Panc1 (cell line): ENCODE measurements at regions not wholly inside any gene's neighbourhood (a gene's known extent, or its start where the extent isn't known, plus 50 kb on each side); places are given as distances from the start of the nearest gene placed in this dataset.

Source experiments
- ATAC-seq: fragments of 200-7000 bp; cut with Tn5 transposase; 2 replicates; pipeline ENCODE4 v1.9.1; 2020; ENCODE audit warnings: mild to moderate bottlenecking, moderate library complexity
- BruUV-seq: library from RNA; stranded (reverse); fragments of 400-500 nt; replicated peaks from 2 replicates; lab custom pipeline; 2021; lab: Mats Ljungman, UMichigan
- CTCF ChIA-PET: fragments of 300-600 bp; sonication (Branson Sonifier 250); formaldehyde crosslinking; loops from one replicate; lab custom pipeline; 2022; ENCODE audit warnings: antibody characterized with exemption; lab: Charles Lee
- POLR2A ChIA-PET: fragments of 300-600 bp; sonication (Branson Sonifier 250); formaldehyde crosslinking; loops from one replicate; lab custom pipeline; 2022; ENCODE audit warnings: antibody characterized with exemption; lab: Charles Lee
- DNase-seq: peaks from one replicate; pipeline ENCODE4 v3.0.0-alpha.2; 2010; ENCODE audit warnings: low read depth, low spot score
- H3K27ac ChIP-seq: 2 replicates; pipeline ENCODE4 v1.5.1; 2011; ENCODE audit warnings: mild to moderate bottlenecking, low read length, inconsistent platforms
- H3K27me3 ChIP-seq: fragments of 200-500 bp; sonication (Bioruptor generic); 2 replicates; pipeline ENCODE4 v1.6.0; 2014; ENCODE audit warnings: low read length, inconsistent platforms; ENCODE audit not compliant: control insufficient read depth, insufficient read depth
- H3K36me3 ChIP-seq: fragments of 200-500 bp; sonication (Bioruptor generic); 2 replicates; pipeline ENCODE4 v1.5.1; 2014; ENCODE audit warnings: inconsistent platforms, mild to moderate bottlenecking, low read length, moderate library complexity; ENCODE audit not compliant: control insufficient read depth, insufficient read depth
- H3K4me1 ChIP-seq: 2 replicates; pipeline ENCODE4 v1.5.1; 2011; ENCODE audit warnings: inconsistent platforms, mild to moderate bottlenecking, low read length, moderate library complexity; ENCODE audit not compliant: control insufficient read depth, insufficient read depth
- H3K4me3 ChIP-seq, 2 experiments: 2 replicates each; pipeline ENCODE4 v1.5.1; 2011 to 2012; ENCODE audit warnings: low read depth in 2 of 2, low read length in 2 of 2, mild to moderate bottlenecking in 2 of 2, inconsistent platforms in 1 of 2, moderate library complexity in 1 of 2
- H3K9me3 ChIP-seq: fragments of 200-500 bp; sonication (Bioruptor generic); 2 replicates; pipeline ENCODE4 v1.5.1; 2014; ENCODE audit warnings: low read depth, mild to moderate bottlenecking, inconsistent platforms, low read length, moderate library complexity; ENCODE audit not compliant: control insufficient read depth, insufficient read depth
- POLR2AphosphoS5 ChIP-seq: IDR thresholded peaks from 2 replicates; pipeline ENCODE4 v1.6.1; 2012; ENCODE audit warnings: mild to moderate bottlenecking, low read depth, low read length, moderate library complexity
- SIN3A ChIP-seq: IDR thresholded peaks from 2 replicates; pipeline ENCODE4 v1.6.1; 2012; ENCODE audit warnings: low read depth, mild to moderate bottlenecking, low read length, moderate library complexity, borderline replicate concordance; ENCODE audit not compliant: insufficient read depth
- TCF7L2 ChIP-seq: IDR thresholded peaks from 2 replicates; pipeline ENCODE4 v1.6.1; 2011; ENCODE audit warnings: mild to moderate bottlenecking, low read depth, low read length, inconsistent platforms
- in situ Hi-C: cut with HindIII; loops from 2 replicates; pipeline ENCODE4 v1.10.0; 2016; ENCODE audit warnings: low sequenced_read_pairs, low pct_unique_long_range_greater_than_20kb
- intact Hi-C: fragments of 100-400 bp; cut with micrococcal nuclease; formaldehyde crosslinking; loops from one replicate; pipeline ENCODE4 v1.10.0; 2022; ENCODE audit not compliant: unreplicated experiment
- TF ChIP-seq, protein P1 (sequence below), 2 experiments: IDR thresholded peaks; 2 replicates each; pipeline ENCODE4 v1.6.1; 2011 to 2012; ENCODE audit warnings: low read depth in 2 of 2, control low read depth in 1 of 2, low read length in 1 of 2, mild to moderate bottlenecking in 1 of 2, moderate library complexity in 1 of 2; ENCODE audit not compliant: insufficient read depth in 1 of 2

DNA sequence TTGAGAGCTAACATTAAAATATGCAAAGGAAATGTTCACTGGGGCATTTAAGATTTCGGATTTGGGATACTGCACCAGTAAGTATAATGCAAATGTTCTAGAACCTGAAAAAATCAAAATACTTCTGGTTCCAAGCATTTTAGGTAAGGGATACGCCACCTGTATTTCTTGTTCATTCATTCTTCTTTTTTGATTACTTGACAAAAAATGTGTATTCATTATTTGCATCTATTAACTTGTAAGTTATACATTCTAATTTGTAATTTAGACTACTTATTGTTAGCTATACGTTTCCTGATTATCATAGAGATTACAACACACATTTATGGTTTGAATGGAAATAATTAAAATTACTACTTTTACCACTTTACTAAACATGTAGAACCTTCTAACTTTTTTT is 486.9 kb downstream of the SOX5 start:
- H3K27ac ChIP-seq: no peak overlapping the region
- BruUV-seq: no TSS peak
- ChIA-PET POLR2A (no interaction called here), CTCF (no interaction called here)
- H3K36me3 ChIP-seq: no peaks in the 10 kb centered on the region
- DNase-seq (no peak), ATAC-seq (no peak)
- H3K4me1 ChIP-seq: no peaks in the 10 kb centered on the region
- no peak overlapping the region for H3K4me3 ChIP-seq
- intact Hi-C loops (no loop called here), in situ Hi-C loops (no loop called here)
- TF ChIP-seq SIN3A (no peak), POLR2AphosphoS5 (no peak), TCF7L2 (no peak)
- no peaks in the 10 kb centered on the region for H3K9me3 ChIP-seq
- no peaks in the 10 kb centered on the region for H3K27me3 ChIP-seq

DNA sequence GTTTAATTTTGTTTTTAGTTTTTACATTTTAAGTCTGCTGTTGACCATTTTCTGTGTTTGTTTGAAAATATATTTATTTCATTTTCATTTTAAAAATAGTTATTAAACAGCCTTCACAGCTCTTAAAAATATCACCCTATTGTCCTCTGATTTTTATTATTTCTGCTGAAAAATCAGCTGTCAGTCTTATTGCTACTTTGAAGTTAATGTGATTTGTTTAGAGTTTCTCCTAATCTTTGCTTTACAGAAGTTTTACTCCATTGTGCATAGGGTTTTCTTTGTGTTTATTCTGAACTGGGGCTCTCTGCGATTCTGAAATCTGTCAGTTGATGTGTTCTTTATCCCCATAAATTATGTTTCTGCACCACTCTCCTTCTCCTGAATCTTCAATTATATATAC is 486.3 kb downstream of the SOX5 start:
- in situ Hi-C loops: no loop called here
- Histone ChIP-seq H3K9me3 (no peaks in the 10 kb centered on the region), H3K27ac (no peak overlapping the region), H3K4me3 (no peak overlapping the region), H3K36me3 (no peaks in the 10 kb centered on the region), H3K27me3 (no peaks in the 10 kb centered on the region), H3K4me1 (no peaks in the 10 kb centered on the region)
- ATAC-seq: no peak
- TF ChIP-seq, protein P1, sequence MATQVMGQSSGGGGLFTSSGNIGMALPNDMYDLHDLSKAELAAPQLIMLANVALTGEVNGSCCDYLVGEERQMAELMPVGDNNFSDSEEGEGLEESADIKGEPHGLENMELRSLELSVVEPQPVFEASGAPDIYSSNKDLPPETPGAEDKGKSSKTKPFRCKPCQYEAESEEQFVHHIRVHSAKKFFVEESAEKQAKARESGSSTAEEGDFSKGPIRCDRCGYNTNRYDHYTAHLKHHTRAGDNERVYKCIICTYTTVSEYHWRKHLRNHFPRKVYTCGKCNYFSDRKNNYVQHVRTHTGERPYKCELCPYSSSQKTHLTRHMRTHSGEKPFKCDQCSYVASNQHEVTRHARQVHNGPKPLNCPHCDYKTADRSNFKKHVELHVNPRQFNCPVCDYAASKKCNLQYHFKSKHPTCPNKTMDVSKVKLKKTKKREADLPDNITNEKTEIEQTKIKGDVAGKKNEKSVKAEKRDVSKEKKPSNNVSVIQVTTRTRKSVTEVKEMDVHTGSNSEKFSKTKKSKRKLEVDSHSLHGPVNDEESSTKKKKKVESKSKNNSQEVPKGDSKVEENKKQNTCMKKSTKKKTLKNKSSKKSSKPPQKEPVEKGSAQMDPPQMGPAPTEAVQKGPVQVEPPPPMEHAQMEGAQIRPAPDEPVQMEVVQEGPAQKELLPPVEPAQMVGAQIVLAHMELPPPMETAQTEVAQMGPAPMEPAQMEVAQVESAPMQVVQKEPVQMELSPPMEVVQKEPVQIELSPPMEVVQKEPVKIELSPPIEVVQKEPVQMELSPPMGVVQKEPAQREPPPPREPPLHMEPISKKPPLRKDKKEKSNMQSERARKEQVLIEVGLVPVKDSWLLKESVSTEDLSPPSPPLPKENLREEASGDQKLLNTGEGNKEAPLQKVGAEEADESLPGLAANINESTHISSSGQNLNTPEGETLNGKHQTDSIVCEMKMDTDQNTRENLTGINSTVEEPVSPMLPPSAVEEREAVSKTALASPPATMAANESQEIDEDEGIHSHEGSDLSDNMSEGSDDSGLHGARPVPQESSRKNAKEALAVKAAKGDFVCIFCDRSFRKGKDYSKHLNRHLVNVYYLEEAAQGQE (IDR thresholded peaks at IDR 0.05; ENCODE audit: insufficient read depth in 1 of 2, low read depth in 2 of 2, low read length in 1 of 2): no peak
- DNase-seq: no peak
- no TSS peak for BruUV-seq
- ChIA-PET POLR2A (no interaction called here), CTCF (no interaction called here)
- intact Hi-C loops: no loop called here

DNA sequence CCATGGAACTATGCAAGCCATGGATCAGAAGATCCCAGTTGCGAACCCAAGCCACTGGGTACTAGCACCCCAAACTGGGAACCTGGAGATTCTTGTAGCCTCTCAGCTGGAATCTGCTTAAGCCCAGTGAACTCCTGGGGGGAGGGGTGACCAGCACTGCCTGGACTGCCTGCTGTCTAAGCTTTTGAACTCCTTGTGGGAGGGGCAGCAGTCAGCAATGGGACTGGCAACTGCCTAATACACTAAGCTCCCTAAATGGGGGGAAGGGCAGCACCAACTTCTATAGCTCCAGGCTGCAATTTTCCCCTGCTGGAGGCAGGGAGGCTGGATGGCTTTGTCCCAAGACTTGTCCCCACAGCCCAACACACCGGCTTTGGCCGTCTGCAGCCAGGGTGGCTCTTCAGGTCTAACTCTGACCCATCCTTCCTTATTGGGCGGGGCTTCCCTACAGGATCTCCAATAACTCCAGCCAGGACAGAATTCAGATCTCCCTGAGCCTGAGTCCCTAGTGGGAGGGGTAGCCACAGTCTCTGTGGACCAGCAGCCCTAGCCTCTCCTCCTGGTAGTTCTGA is 485.1 kb downstream of the SOX5 start:
- ChIA-PET POLR2A (no interaction called here), CTCF (no interaction called here)
- Histone ChIP-seq H3K27ac (no peak overlapping the region), H3K4me3 (no peak overlapping the region), H3K27me3 (no peaks in the 10 kb centered on the region), H3K9me3 (no peaks in the 10 kb centered on the region), H3K36me3 (no peaks in the 10 kb centered on the region), H3K4me1 (no peaks in the 10 kb centered on the region)
- intact Hi-C loops (no loop called here), in situ Hi-C loops (no loop called here)
- BruUV-seq: no TSS peak
- no peak for TF ChIP-seq TCF7L2
- ATAC-seq (no peak), DNase-seq (no peak)

DNA sequence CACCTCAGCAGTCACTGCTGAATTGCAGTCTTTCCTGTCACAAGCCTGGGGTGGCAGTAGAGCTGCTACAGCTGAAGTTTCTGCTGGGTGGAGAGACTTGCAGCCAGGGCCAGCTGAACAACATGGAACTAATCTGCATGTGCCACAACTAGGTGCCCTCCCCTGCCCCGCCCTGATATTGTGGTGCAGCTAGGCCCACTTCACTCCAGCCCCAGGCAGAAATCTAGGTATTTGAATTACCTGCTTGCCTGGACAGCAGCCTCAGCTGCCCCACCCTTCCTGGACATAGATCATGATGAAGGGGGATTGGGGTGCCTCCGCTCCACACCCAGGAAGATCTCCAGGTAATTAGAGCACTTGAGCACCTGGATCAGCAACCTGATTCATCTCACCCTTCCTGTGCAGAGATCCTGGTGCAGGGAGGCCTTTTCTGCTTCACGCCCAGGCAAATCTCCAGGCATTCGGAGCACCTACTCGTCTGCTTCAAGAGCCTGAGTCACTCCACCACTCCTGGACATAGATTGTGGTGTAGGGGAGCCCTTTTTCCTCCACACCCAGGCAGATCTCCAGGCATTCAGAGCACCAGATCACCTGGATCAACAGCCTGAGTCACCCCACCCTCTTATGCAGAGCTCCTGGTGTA is 477.0 kb downstream of the SOX5 start:
- Histone ChIP-seq H3K4me1 (no peaks in the 10 kb centered on the region), H3K4me3 (no peak overlapping the region), H3K36me3 (no peaks in the 10 kb centered on the region), H3K27ac (no peak overlapping the region), H3K9me3 (no peaks in the 10 kb centered on the region), H3K27me3 (no peaks in the 10 kb centered on the region)
- no peak for ATAC-seq
- in situ Hi-C loops: no loop called here
- intact Hi-C loops: no loop called here
- TF ChIP-seq POLR2AphosphoS5: no peak
- TF ChIP-seq TCF7L2: no peak
- TF ChIP-seq, protein P1 (IDR thresholded peaks at IDR 0.05; ENCODE audit: insufficient read depth in 1 of 2, low read depth in 2 of 2, low read length in 1 of 2): no peak
- no peak for TF ChIP-seq SIN3A
- DNase-seq: no peak
- BruUV-seq: no TSS peak
- ChIA-PET POLR2A (no interaction called here), CTCF (no interaction called here)
